Nephron (organoid): ENCODE measurements at regions not wholly inside any gene's neighbourhood (a gene's known extent, or its start where the extent isn't known, plus 50 kb on each side); places are given as distances from the start of the nearest gene placed in this dataset.

Experiments
- H3K27ac Mint-ChIP-seq, 3 experiments: 2 replicates each; pipeline ENCODE4 v1.8.0; 2020; ENCODE audit warnings: mixed read lengths in 3 of 3, mild to moderate bottlenecking in 2 of 3, moderate library complexity in 1 of 3
- H3K27me3 Mint-ChIP-seq: 2 replicates; pipeline ENCODE4 v1.8.0; 2021; ENCODE audit warnings: low read depth, mild to moderate bottlenecking, moderate library complexity, mixed read lengths
- H3K36me3 Mint-ChIP-seq: 2 replicates; pipeline ENCODE4 v1.8.0; 2020; ENCODE audit warnings: low read depth, mixed read lengths
- H3K4me1 Mint-ChIP-seq: 2 replicates; pipeline ENCODE4 v1.8.0; 2020; ENCODE audit warnings: mixed read lengths
- H3K4me3 Mint-ChIP-seq, 3 experiments: 2 replicates each; pipeline ENCODE4 v1.8.0; 2020; ENCODE audit warnings: mild to moderate bottlenecking in 3 of 3, mixed read lengths in 3 of 3, moderate library complexity in 2 of 3
- H3K9me3 Mint-ChIP-seq: 2 replicates; pipeline ENCODE4 v1.8.0; 2020; ENCODE audit warnings: mixed read lengths
- TF ChIP-seq, protein P1 (sequence below), 3 experiments: fragments of 200-600 bp; sonication (generic); IDR thresholded peaks; one replicate each; pipeline ENCODE4 v1.5.0; 2021; ENCODE audit warnings: antibody characterized with exemption in 3 of 3; ENCODE audit not compliant: unreplicated experiment in 3 of 3

DNA sequence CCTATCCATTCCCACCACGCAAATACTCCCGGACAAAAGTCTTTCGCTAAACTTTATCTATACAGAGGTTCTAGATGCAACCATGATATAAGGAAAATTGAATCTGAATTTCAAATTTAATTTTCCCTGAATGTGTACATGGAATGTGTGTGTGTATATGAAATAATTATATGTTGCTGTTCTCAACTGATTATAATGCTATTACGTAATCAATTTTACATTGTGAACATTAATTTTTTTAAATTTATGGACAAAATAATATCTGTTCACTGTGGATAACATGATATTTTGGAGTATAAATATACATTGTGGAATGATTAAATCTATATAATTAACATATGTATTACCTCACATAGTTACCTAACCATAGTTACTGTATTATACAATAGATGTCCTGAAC is 1250.6 kb downstream of the EFNA5 start:
- Mint-ChIP-seq H3K9me3 (no peaks in the 10 kb centered on the region), H3K36me3 (no peaks in the 10 kb centered on the region), H3K4me3 (no peak overlapping the region), H3K27me3 (no peaks in the 10 kb centered on the region), H3K27ac (no peak overlapping the region), H3K4me1 (no peaks in the 10 kb centered on the region)
- TF ChIP-seq, protein P1, sequence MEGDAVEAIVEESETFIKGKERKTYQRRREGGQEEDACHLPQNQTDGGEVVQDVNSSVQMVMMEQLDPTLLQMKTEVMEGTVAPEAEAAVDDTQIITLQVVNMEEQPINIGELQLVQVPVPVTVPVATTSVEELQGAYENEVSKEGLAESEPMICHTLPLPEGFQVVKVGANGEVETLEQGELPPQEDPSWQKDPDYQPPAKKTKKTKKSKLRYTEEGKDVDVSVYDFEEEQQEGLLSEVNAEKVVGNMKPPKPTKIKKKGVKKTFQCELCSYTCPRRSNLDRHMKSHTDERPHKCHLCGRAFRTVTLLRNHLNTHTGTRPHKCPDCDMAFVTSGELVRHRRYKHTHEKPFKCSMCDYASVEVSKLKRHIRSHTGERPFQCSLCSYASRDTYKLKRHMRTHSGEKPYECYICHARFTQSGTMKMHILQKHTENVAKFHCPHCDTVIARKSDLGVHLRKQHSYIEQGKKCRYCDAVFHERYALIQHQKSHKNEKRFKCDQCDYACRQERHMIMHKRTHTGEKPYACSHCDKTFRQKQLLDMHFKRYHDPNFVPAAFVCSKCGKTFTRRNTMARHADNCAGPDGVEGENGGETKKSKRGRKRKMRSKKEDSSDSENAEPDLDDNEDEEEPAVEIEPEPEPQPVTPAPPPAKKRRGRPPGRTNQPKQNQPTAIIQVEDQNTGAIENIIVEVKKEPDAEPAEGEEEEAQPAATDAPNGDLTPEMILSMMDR (IDR thresholded peaks at IDR 0.05; ENCODE audit: unreplicated experiment in 3 of 3): no peak

GRCh38 chr5:106418196-106418595 is 1252.5 kb downstream of the EFNA5 start:
- Mint-ChIP-seq H3K4me3 (no peak overlapping the region), H3K27me3 (no peaks in the 10 kb centered on the region), H3K4me1 (no peaks in the 10 kb centered on the region), H3K27ac (no peak overlapping the region), H3K9me3 (no peaks in the 10 kb centered on the region), H3K36me3 (no peaks in the 10 kb centered on the region)
- TF ChIP-seq, protein P1 (IDR thresholded peaks at IDR 0.05; ENCODE audit: unreplicated experiment in 3 of 3): no peak

GRCh38 chr5:106417566-106417965 is 1253.2 kb downstream of the EFNA5 start:
- no peaks in the 10 kb centered on the region for H3K27me3 Mint-ChIP-seq
- H3K36me3 Mint-ChIP-seq: no peaks in the 10 kb centered on the region
- no peaks in the 10 kb centered on the region for H3K4me1 Mint-ChIP-seq
- TF ChIP-seq, protein P1 (IDR thresholded peaks at IDR 0.05; ENCODE audit: unreplicated experiment in 3 of 3): no peak
- no peak overlapping the region for H3K27ac Mint-ChIP-seq
- H3K4me3 Mint-ChIP-seq: no peak overlapping the region
- no peaks in the 10 kb centered on the region for H3K9me3 Mint-ChIP-seq

- Mint-ChIP-seq H3K9me3 (no peaks in the 10 kb centered on the region), H3K4me3 (no peak overlapping the region), H3K27me3 (no peaks in the 10 kb centered on the region), H3K27ac (no peak overlapping the region), H3K4me1 (no peaks in the 10 kb centered on the region), H3K36me3 (no peaks in the 10 kb centered on the region)
- TF ChIP-seq, protein P1 (IDR thresholded peaks at IDR 0.05; ENCODE audit: unreplicated experiment in 3 of 3): no peak
Measured at GRCh38 chr5:106417163-106417562, 1253.6 kb downstream of the EFNA5 start.

- TF ChIP-seq, protein P1 (IDR thresholded peaks at IDR 0.05; ENCODE audit: unreplicated experiment in 3 of 3): no peak
- Mint-ChIP-seq H3K4me1 (no peaks in the 10 kb centered on the region), H3K27me3 (no peaks in the 10 kb centered on the region), H3K36me3 (no peaks in the 10 kb centered on the region), H3K4me3 (no peak overlapping the region), H3K9me3 (no peaks in the 10 kb centered on the region), H3K27ac (no peak overlapping the region)
Measured at GRCh38 chr5:106415541-106415940, 1255.2 kb downstream of the EFNA5 start.

DNA sequence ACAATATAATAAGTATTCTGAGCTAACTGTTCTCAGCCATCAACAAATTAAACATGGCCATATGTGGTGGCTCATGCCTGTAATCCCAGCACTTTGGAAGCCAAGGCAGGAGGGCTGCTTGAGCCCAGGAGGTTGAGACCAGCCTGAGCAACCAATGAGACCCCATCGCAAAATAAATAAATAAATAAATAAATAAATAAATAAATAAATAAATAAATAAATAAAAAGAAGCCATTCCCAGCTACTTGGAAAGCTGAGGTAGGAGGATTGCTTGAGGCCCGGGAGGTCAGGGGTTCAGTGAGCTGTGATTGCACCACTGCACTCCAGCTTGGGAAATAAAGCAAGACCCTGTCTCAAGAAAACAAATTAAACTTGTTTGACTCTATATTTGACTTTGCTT is 1256.4 kb downstream of the EFNA5 start:
- TF ChIP-seq, protein P1 (IDR thresholded peaks at IDR 0.05; ENCODE audit: unreplicated experiment in 3 of 3): no peak
- Mint-ChIP-seq H3K27me3 (no peaks in the 10 kb centered on the region), H3K27ac (no peak overlapping the region), H3K36me3 (no peaks in the 10 kb centered on the region), H3K4me1 (no peaks in the 10 kb centered on the region), H3K9me3 (no peaks in the 10 kb centered on the region), H3K4me3 (no peak overlapping the region)
